K562 (cell line): ENCODE measurements at regions not wholly inside any gene's neighbourhood (a gene's known extent, or its start where the extent isn't known, plus 50 kb on each side); places are given as distances from the start of the nearest gene placed in this dataset.

Experiments used
- ATAC-seq: fragments of 200-7000 bp; cut with Tn5 transposase; 3 replicates; pipeline ENCODE4 v1.9.1; 2020; ENCODE audit warnings: moderate library complexity
- BruUV-seq: library from RNA; stranded (reverse); fragments of 400-500 nt; replicated peaks from 2 replicates; lab custom pipeline; 2021; lab: Mats Ljungman, UMichigan
- CTCF ChIA-PET: fragments of 300-600 bp; formaldehyde crosslinking; extraction: SDS; loops from one replicate; lab custom pipeline; 2021; ENCODE audit warnings: low intra/inter-chr PET ratio; lab: Yijun Ruan, JAX
- POLR2A ChIA-PET: fragments of 300-600, 350-650 bp; sonication (Branson Sonifier 250); formaldehyde crosslinking; extraction: SDS; loops from one replicate; lab custom pipeline; 2021; ENCODE audit warnings: antibody characterized with exemption, inconsistent platforms; lab: Yijun Ruan, JAX
- DNase-seq, 4 experiments: peaks; one replicate each; pipeline versions ENCODE4 v3.0.0 to v3.0.0-alpha.2; 2011 to 2018; ENCODE audit warnings: low spot score in 3 of 4, mixed read lengths in 3 of 4; ENCODE audit errors: extremely low read depth in 1 of 4
- FAIRE-seq: peaks from 2 replicates; lab custom pipeline; 2011; peaks lifted over from hg19 to GRCh38; lab: Jason Lieb, UNC
- H2AFZ ChIP-seq: 2 replicates; pipeline ENCODE4 v1.6.0; 2011; ENCODE audit warnings: low read depth, low read length, control low read depth, inconsistent platforms
- H3K27ac ChIP-seq: fragments of 200-600 bp; 3 replicates; pipeline ENCODE4 v1.8.0; 2011; ENCODE audit warnings: low read depth, mild to moderate bottlenecking, control low read depth, inconsistent platforms, low read length, moderate library complexity, mixed read lengths; ENCODE audit errors: extremely low read depth
- H3K27me3 ChIP-seq, 2 experiments: fragments of 300-600 bp in 1 of 2; 2 replicates in 1 of 2; 3 replicates in 1 of 2; pipeline versions ENCODE4 v1.6.0 to v1.8.0; 2011; ENCODE audit warnings: inconsistent platforms in 2 of 2, low read length in 2 of 2, mild to moderate bottlenecking in 1 of 2, mixed read lengths in 1 of 2, moderate library complexity in 1 of 2; ENCODE audit not compliant: control insufficient read depth in 2 of 2, insufficient read depth in 2 of 2
- H3K36me3 ChIP-seq: fragments of 300-600 bp; 3 replicates; pipeline ENCODE4 v1.8.0; 2011; ENCODE audit warnings: mild to moderate bottlenecking, low read length, inconsistent platforms; ENCODE audit not compliant: control insufficient read depth, insufficient read depth
- H3K4me1 ChIP-seq, 2 experiments: fragments of 200-600 bp in 1 of 2; replicated peaks in 1 of 2; 2 replicates in 1 of 2; 3 replicates in 1 of 2; pipeline versions ENCODE4 v1.5.1 to v1.8.0; 2011; ENCODE audit warnings: inconsistent platforms in 2 of 2, low read length in 2 of 2, mild to moderate bottlenecking in 1 of 2, mixed read lengths in 1 of 2, moderate library complexity in 1 of 2; ENCODE audit not compliant: control insufficient read depth in 2 of 2, insufficient read depth in 2 of 2
- H3K4me2 ChIP-seq: 2 replicates; pipeline ENCODE4 v1.6.1; 2011; ENCODE audit warnings: low read length, control low read depth, inconsistent platforms, mixed read lengths; ENCODE audit not compliant: insufficient read depth
- H3K4me3 ChIP-seq: fragments of 200-600 bp; sonication (generic), shearing (Covaris generic); 2 replicates; pipeline ENCODE4 v1.5.1; 2016; ENCODE audit warnings: control low read depth, inconsistent platforms
- H3K79me2 ChIP-seq: fragments of 200-600 bp; 3 replicates; pipeline ENCODE4 v1.8.0; 2011; ENCODE audit warnings: low read length, inconsistent platforms; ENCODE audit not compliant: control insufficient read depth, insufficient read depth
- H3K9ac ChIP-seq, 2 experiments: 2 replicates each; pipeline versions ENCODE4 v1.6.0 to v1.6.1; 2011; ENCODE audit warnings: low read depth in 2 of 2, low read length in 2 of 2, control low read depth in 1 of 2, inconsistent platforms in 1 of 2, mild to moderate bottlenecking in 1 of 2, mixed read lengths in 1 of 2; ENCODE audit not compliant: insufficient read depth in 1 of 2
- H3K9me1 ChIP-seq: one replicate; pipeline ENCODE4 v1.6.0; 2011; ENCODE audit warnings: inconsistent platforms, mild to moderate bottlenecking, low read length, moderate library complexity; ENCODE audit not compliant: control insufficient read depth, insufficient read depth
- H3K9me3 ChIP-seq: replicated peaks from 2 replicates; pipeline ENCODE4 v1.5.1; 2011; ENCODE audit warnings: low read depth, low read length, inconsistent platforms; ENCODE audit not compliant: control insufficient read depth, insufficient read depth
- H4K20me1 ChIP-seq: replicated peaks from 2 replicates; pipeline ENCODE4 v1.6.1; 2011; ENCODE audit warnings: low read length, inconsistent platforms, mixed read lengths; ENCODE audit not compliant: control insufficient read depth, insufficient read depth
- ATF7 ChIP-seq: fragments of 450-650 bp; IDR thresholded peaks from 2 replicates; pipeline ENCODE4 v1.7.1; 2014; ENCODE audit warnings: mild to moderate bottlenecking, moderate library complexity
- CEBPB ChIP-seq: fragments of 450-650 bp; IDR thresholded peaks from 2 replicates; pipeline ENCODE4 v1.6.1; 2016; ENCODE audit warnings: missing genetic modification characterization, missing compliant biosample characterization
- KAT2B ChIP-seq: IDR thresholded peaks from one replicate; pipeline ENCODE4 v1.6.1; 2012; ENCODE audit warnings: low read depth, mild to moderate bottlenecking, control low read depth, inconsistent platforms, low read length, moderate library complexity
- KLF10 ChIP-seq: fragments of 250-450 bp; sonication (Bioruptor Pico); IDR thresholded peaks from 2 replicates; pipeline ENCODE4 v1.6.1; 2021; ENCODE audit warnings: matching md5 sums
- NR3C1 ChIP-seq: sonication (generic); formaldehyde crosslinking; IDR thresholded peaks from 2 replicates; pipeline ENCODE4 v1.8.1; 2022; ENCODE audit warnings: missing genetic modification reagents
- RBBP5 ChIP-seq: fragments of 200-600 bp; sonication (generic); IDR thresholded peaks from 2 replicates; pipeline ENCODE4 v1.6.1; 2012; ENCODE audit warnings: borderline replicate concordance, mild to moderate bottlenecking, low read length, control low read depth, inconsistent platforms; ENCODE audit not compliant: insufficient read depth, poor library complexity, severe bottlenecking
- SAFB2 ChIP-seq: fragments of 200-400 bp; formaldehyde crosslinking; IDR thresholded peaks from 2 replicates; pipeline ENCODE4 v1.6.1; 2018; ENCODE audit warnings: borderline replicate concordance, low read length, low read depth, moderate library complexity; ENCODE audit not compliant: severe bottlenecking
- SMAD4 ChIP-seq: fragments of 250-450 bp; sonication (Bioruptor Pico); conservative IDR thresholded peaks from 2 replicates; pipeline ENCODE4 v1.8.0; 2021; ENCODE audit warnings: inconsistent platforms, mild to moderate bottlenecking, moderate library complexity
- ZFP36 ChIP-seq: fragments of 150-350 bp; IDR thresholded peaks from 2 replicates; pipeline ENCODE4 v1.6.1; 2018; ENCODE audit warnings: low read length, low read depth; ENCODE audit not compliant: partially characterized antibody
- WGBS: fragments of 100-300 bp; shearing (Covaris generic); methylation state at CpG from one replicate; pipeline ENCODE4 v1.1.6; 2016; ENCODE audit warnings: low coverage, mixed read lengths; ENCODE audit not compliant: insufficient coverage; ENCODE audit errors: missing lambda C conversion rate; 5-methylcytosine and 5-hydroxymethylcytosine counted together
- in situ Hi-C: fragments of 300-500 bp; cut with MboI; formaldehyde crosslinking; loops from 4 replicates; pipeline ENCODE4 v1.15.0; 2018; ENCODE audit warnings: inconsistent platforms, mixed read lengths
- intact Hi-C: fragments of 100-400 bp; cut with micrococcal nuclease; formaldehyde crosslinking; loops from 2 replicates; pipeline ENCODE4 v1.14.2; 2022
- TF ChIP-seq, protein P1 (sequence below), 3 experiments: IDR thresholded peaks in 2 of 3; conservative IDR thresholded peaks in 1 of 3; 2 replicates each; pipeline ENCODE4 v1.5.1; 2011 to 2012; ENCODE audit warnings: low read length in 3 of 3, mild to moderate bottlenecking in 3 of 3, control low read depth in 2 of 3, improper control_type of control experiment in 1 of 3, inconsistent platforms in 1 of 3, low read depth in 1 of 3, mixed read lengths in 1 of 3, moderate library complexity in 1 of 3; ENCODE audit not compliant: insufficient read depth in 2 of 3
- TF ChIP-seq, protein P2 (sequence below): fragments of 250-450 bp; sonication (Bioruptor Pico); IDR thresholded peaks from 2 replicates; pipeline ENCODE4 v1.4.0; 2020

DNA sequence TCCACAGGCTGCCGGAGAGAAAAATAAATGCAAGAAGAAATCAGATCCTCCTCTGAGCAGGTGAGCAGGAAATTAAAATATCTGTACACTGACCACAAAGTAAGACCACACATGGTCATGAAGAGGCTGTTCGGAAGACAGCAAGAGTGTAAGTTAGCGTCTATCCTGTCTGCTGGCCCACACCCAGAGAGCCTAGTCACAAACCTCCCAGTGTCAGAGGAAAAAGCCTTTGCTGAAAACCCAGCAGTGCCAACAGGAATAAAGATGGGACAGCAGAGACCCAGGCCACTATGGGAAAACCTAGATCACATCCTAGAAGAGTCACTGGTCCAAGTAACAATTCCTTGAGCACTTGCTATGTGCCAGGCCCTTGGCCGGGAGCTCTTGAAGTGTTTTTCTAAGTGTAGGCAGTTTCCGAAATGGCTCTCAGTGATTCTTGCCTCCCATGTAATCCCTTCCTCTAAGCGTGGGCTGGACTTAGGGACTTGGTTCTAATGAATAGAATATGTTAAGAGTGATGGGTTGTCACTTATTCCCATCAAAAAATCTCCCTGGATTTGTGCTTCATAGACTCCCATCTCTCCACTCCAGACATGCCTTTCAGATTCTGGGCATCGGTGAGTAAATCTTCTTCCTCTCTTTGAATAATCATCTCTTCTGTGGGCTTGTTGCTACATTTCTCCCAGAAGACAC, 110.9 kb upstream of the PKDCC start:
- no peak overlapping the region for H3K4me3 ChIP-seq
- FAIRE-seq (no peak), ATAC-seq (no peak)
- no peaks in the 10 kb centered on the region for H3K9me1 ChIP-seq
- H3K36me3 ChIP-seq = no peaks in the 10 kb centered on the region
- intact Hi-C loops = no loop called here
- TF ChIP-seq KLF10 (CRISPR knock-in tag) = no peak
- no peak for TF ChIP-seq NR3C1
- TF ChIP-seq SAFB2 = no peak
- TF ChIP-seq CEBPB (tag) = no peak
- TF ChIP-seq, protein P1, sequence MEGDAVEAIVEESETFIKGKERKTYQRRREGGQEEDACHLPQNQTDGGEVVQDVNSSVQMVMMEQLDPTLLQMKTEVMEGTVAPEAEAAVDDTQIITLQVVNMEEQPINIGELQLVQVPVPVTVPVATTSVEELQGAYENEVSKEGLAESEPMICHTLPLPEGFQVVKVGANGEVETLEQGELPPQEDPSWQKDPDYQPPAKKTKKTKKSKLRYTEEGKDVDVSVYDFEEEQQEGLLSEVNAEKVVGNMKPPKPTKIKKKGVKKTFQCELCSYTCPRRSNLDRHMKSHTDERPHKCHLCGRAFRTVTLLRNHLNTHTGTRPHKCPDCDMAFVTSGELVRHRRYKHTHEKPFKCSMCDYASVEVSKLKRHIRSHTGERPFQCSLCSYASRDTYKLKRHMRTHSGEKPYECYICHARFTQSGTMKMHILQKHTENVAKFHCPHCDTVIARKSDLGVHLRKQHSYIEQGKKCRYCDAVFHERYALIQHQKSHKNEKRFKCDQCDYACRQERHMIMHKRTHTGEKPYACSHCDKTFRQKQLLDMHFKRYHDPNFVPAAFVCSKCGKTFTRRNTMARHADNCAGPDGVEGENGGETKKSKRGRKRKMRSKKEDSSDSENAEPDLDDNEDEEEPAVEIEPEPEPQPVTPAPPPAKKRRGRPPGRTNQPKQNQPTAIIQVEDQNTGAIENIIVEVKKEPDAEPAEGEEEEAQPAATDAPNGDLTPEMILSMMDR (IDR thresholded peaks at IDR 0.05 in 2 of 3, conservative IDR thresholded peaks at IDR 0.05 in 1 of 3; ENCODE audit: insufficient read depth in 2 of 3, low read depth in 1 of 3, low read length in 3 of 3) = no peak
- TF ChIP-seq ATF7 = no peak
- TF ChIP-seq RBBP5 = no peak
- TF ChIP-seq, protein P2, sequence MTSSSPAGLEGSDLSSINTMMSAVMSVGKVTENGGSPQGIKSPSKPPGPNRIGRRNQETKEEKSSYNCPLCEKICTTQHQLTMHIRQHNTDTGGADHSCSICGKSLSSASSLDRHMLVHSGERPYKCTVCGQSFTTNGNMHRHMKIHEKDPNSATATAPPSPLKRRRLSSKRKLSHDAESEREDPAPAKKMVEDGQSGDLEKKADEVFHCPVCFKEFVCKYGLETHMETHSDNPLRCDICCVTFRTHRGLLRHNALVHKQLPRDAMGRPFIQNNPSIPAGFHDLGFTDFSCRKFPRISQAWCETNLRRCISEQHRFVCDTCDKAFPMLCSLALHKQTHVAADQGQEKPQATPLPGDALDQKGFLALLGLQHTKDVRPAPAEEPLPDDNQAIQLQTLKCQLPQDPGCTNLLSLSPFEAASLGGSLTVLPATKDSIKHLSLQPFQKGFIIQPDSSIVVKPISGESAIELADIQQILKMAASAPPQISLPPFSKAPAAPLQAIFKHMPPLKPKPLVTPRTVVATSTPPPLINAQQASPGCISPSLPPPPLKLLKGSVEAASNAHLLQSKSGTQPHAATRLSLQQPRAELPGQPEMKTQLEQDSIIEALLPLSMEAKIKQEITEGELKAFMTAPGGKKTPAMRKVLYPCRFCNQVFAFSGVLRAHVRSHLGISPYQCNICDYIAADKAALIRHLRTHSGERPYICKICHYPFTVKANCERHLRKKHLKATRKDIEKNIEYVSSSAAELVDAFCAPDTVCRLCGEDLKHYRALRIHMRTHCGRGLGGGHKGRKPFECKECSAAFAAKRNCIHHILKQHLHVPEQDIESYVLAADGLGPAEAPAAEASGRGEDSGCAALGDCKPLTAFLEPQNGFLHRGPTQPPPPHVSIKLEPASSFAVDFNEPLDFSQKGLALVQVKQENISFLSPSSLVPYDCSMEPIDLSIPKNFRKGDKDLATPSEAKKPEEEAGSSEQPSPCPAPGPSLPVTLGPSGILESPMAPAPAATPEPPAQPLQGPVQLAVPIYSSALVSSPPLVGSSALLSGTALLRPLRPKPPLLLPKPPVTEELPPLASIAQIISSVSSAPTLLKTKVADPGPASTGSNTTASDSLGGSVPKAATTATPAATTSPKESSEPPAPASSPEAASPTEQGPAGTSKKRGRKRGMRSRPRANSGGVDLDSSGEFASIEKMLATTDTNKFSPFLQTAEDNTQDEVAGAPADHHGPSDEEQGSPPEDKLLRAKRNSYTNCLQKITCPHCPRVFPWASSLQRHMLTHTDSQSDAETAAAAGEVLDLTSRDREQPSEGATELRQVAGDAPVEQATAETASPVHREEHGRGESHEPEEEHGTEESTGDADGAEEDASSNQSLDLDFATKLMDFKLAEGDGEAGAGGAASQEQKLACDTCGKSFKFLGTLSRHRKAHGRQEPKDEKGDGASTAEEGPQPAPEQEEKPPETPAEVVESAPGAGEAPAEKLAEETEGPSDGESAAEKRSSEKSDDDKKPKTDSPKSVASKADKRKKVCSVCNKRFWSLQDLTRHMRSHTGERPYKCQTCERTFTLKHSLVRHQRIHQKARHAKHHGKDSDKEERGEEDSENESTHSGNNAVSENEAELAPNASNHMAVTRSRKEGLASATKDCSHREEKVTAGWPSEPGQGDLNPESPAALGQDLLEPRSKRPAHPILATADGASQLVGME (CRISPR knock-in tag) = no peak
- no peak for TF ChIP-seq SMAD4 (CRISPR knock-in tag)
- TF ChIP-seq ZFP36 = no peak
- TF ChIP-seq KAT2B = no peak
- TF ChIP-seq, all 486 proteins: peak for 0
- no peaks in the 10 kb centered on the region for H4K20me1 ChIP-seq
- WGBS = 12% methylated on average over 7 of the region's 7 CpGs
- no TSS peak for BruUV-seq
- no peak overlapping the region for H2AFZ ChIP-seq
- ChIA-PET CTCF (no interaction called here), POLR2A (no interaction called here)
- no peak overlapping the region for H3K4me2 ChIP-seq
- H3K4me1 ChIP-seq = peaks cover 0 to 26% of the 10 kb centered on the region in 2 experiments; a peak in 3 of 5 replicates
- no peak overlapping the region for H3K27ac ChIP-seq
- H3K27me3 ChIP-seq = 0 out of 5 replicates have a peak, but pooled peaks cover 2 to 17% of the 10 kb centered on the region in 2 experiments
- H3K79me2 ChIP-seq = no peaks in the 10 kb centered on the region
- H3K9ac ChIP-seq = no peak overlapping the region
- DNase-seq = no peak
- in situ Hi-C loops = no loop called here
- no peaks in the 10 kb centered on the region for H3K9me3 ChIP-seq
